ENCODE measurements at regions not wholly inside any gene's neighbourhood (a gene's known extent, or its start where the extent isn't known, plus 50 kb on each side); places are given as distances from the start of the nearest gene placed in this dataset.

DNA sequence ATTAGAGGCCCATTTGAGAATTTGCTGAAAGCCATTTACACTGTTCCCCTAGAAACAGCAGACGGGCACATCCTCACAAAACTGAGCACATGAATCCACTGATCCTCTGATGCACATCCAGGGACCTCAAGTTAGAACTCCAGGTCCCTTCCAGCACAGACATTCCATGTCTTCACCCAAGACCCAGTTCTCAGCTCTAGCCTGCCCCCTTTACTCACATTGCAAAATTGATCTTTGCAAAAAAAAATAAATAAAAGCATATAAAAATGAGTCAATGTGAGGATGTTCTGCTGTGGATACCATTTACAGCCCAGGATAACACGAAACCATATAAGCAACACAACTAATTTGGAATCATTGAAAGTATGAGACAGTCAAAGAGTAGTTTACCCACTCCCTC lies 458.2 kb upstream of the JARID2 start:
- H3K27ac ChIP-seq (ENCODE audit: poor library complexity, severe bottlenecking) = no peak overlapping the region
- peaks cover 6% of the 10 kb centered on the region for H3K4me1 ChIP-seq (ENCODE audit: insufficient read depth, poor library complexity, severe bottlenecking)
- no peaks in the 10 kb centered on the region for H3K27me3 ChIP-seq (ENCODE audit: insufficient read depth, poor library complexity, severe bottlenecking)
- no peaks in the 10 kb centered on the region for H3K36me3 ChIP-seq (ENCODE audit: low read depth)
- no peak overlapping the region for H3K4me3 ChIP-seq (ENCODE audit: severe bottlenecking)
- no peak for DNase-seq (ENCODE audit: low spot score)
- no peaks in the 10 kb centered on the region for H3K9me3 ChIP-seq (ENCODE audit: severe bottlenecking)
- no peak for ATAC-seq (ENCODE audit: low read depth)
- TF ChIP-seq, protein P1, sequence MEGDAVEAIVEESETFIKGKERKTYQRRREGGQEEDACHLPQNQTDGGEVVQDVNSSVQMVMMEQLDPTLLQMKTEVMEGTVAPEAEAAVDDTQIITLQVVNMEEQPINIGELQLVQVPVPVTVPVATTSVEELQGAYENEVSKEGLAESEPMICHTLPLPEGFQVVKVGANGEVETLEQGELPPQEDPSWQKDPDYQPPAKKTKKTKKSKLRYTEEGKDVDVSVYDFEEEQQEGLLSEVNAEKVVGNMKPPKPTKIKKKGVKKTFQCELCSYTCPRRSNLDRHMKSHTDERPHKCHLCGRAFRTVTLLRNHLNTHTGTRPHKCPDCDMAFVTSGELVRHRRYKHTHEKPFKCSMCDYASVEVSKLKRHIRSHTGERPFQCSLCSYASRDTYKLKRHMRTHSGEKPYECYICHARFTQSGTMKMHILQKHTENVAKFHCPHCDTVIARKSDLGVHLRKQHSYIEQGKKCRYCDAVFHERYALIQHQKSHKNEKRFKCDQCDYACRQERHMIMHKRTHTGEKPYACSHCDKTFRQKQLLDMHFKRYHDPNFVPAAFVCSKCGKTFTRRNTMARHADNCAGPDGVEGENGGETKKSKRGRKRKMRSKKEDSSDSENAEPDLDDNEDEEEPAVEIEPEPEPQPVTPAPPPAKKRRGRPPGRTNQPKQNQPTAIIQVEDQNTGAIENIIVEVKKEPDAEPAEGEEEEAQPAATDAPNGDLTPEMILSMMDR (IDR thresholded peaks at IDR 0.05; ENCODE audit: poor library complexity, severe bottlenecking) = no peak

DNA sequence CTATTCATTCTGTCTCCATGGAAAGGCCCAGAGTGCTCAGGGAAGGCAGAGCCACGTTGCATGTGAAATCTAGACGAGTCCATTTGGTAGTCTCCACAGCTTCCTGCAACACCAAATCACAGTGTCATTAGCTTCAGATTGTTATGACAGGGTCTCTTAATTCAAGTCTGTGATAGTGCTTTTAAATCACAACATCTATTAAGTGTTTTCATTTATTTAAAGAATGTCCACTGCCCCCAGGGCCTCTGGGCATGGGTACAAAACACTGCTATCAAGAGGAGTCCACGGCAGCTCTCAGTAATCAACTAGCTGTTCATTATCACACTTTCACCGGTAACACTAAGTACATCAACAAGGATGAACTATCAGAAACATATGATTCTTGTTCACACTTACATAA lies 455.9 kb upstream of the JARID2 start:
- no peak for ATAC-seq (ENCODE audit: low read depth)
- TF ChIP-seq, protein P1 (IDR thresholded peaks at IDR 0.05; ENCODE audit: poor library complexity, severe bottlenecking) = no peak

DNA sequence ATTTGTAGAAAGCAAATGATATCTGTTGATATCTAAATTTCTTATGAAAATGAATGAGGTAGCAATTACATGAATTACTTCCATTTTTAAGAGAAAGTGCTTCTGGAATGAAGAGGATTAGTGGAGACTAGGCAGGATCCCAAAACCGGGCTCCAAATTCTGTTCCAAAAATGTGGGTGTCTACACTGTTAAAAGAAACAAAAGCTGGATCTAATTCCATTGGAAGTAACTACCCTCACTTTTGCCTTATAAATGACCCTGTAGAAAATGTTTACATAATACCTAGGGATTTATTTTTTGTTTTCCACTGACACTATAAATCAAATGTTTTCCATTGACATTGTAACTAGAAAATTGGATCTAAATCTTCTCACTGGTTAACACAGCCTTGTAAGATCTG lies 454.9 kb upstream of the JARID2 start:
- H3K9me3 ChIP-seq (ENCODE audit: severe bottlenecking) = no peaks in the 10 kb centered on the region
- no peak overlapping the region for H3K27ac ChIP-seq (ENCODE audit: poor library complexity, severe bottlenecking)
- no peaks in the 10 kb centered on the region for H3K36me3 ChIP-seq (ENCODE audit: low read depth)
- no peak overlapping the region for H3K4me3 ChIP-seq (ENCODE audit: severe bottlenecking)
- peaks cover 6% of the 10 kb centered on the region for H3K4me1 ChIP-seq (ENCODE audit: insufficient read depth, poor library complexity, severe bottlenecking)
- no peaks in the 10 kb centered on the region for H3K27me3 ChIP-seq (ENCODE audit: insufficient read depth, poor library complexity, severe bottlenecking)
- no peak for ATAC-seq (ENCODE audit: low read depth)
- TF ChIP-seq, protein P1 (IDR thresholded peaks at IDR 0.05; ENCODE audit: poor library complexity, severe bottlenecking) = no peak
- DNase-seq (ENCODE audit: low spot score) = no peak

More for the DNA sequence above, 455.9 kb upstream of the JARID2 start:
- Histone ChIP-seq H3K27ac (ENCODE audit: poor library complexity, severe bottlenecking) (no peak overlapping the region), H3K9me3 (ENCODE audit: severe bottlenecking) (no peaks in the 10 kb centered on the region), H3K27me3 (ENCODE audit: insufficient read depth, poor library complexity, severe bottlenecking) (no peaks in the 10 kb centered on the region), H3K36me3 (ENCODE audit: low read depth) (no peaks in the 10 kb centered on the region), H3K4me1 (ENCODE audit: insufficient read depth, poor library complexity, severe bottlenecking) (peaks cover 6% of the 10 kb centered on the region), H3K4me3 (ENCODE audit: severe bottlenecking) (no peak overlapping the region)
- DNase-seq (ENCODE audit: low spot score) = no peak

DNA sequence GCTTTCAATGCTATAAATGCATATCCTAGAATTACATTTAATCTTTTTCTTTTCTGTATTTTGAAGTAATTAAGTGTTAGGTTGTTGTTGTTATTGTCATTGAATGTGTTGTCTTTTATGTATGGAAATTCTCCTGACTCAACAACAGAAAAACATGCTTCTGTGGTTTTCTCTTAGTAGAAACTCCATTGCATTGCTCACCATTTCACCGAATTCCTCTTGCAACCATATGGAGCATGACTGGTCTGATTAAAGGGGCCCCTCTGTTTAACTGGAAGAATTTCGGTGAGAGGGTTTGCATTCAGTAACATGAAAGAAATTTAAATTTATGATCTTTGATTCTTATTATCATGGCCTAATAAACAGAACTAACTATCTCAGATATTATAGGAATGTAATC lies 454.3 kb upstream of the JARID2 start:
- Histone ChIP-seq H3K36me3 (ENCODE audit: low read depth) (no peaks in the 10 kb centered on the region), H3K9me3 (ENCODE audit: severe bottlenecking) (no peaks in the 10 kb centered on the region), H3K27me3 (ENCODE audit: insufficient read depth, poor library complexity, severe bottlenecking) (no peaks in the 10 kb centered on the region), H3K4me1 (ENCODE audit: insufficient read depth, poor library complexity, severe bottlenecking) (peaks cover 6% of the 10 kb centered on the region), H3K27ac (ENCODE audit: poor library complexity, severe bottlenecking) (no peak overlapping the region), H3K4me3 (ENCODE audit: severe bottlenecking) (no peak overlapping the region)
- TF ChIP-seq, protein P1 (IDR thresholded peaks at IDR 0.05; ENCODE audit: poor library complexity, severe bottlenecking) = no peak
- ATAC-seq (ENCODE audit: low read depth) (no peak), DNase-seq (ENCODE audit: low spot score) (no peak)

DNA sequence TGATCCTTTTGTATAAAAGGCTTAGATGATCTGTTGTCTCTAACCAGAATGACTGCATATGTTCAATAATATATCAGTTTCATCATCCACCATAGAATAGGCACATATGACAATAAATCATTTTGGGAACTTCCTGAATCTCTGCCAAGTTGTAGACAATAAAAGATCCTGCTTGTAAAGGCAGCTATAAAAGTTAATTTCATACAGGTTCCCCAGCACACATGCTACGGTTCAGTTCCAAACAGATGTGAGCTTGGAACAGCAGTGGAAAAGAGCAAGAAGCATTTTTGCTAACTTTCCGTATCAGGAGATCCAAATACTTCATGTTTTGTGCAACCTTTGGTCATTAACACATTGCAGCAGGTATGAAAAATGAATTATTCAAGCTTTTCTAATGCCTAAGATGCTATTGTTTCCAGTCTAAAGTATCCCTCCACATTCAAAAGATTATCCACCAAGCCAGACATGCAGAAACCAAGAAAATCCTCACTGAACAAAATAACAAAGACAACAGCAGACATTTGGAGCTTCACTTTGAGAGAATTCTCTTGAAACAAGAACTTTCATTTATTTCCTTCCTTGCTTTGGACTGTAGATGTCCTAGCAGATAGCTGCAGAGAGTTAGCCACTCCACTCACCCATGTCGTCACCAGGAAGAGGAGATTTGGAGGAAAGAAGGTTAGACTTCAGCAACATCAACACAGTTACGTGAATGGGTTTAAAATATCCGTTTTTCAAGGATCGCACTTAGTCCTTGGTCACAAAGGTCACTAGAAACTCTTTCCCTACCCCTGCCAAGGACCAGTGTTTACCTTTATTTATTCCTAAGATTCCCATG lies 453.5 kb upstream of the JARID2 start:
- H3K27ac ChIP-seq (ENCODE audit: poor library complexity, severe bottlenecking) = no peak overlapping the region
- H3K4me1 ChIP-seq (ENCODE audit: insufficient read depth, poor library complexity, severe bottlenecking) = peaks cover 6% of the 10 kb centered on the region
- no peak for DNase-seq (ENCODE audit: low spot score)
- ATAC-seq (ENCODE audit: low read depth) = no peak
- H3K9me3 ChIP-seq (ENCODE audit: severe bottlenecking) = no peaks in the 10 kb centered on the region
- H3K27me3 ChIP-seq (ENCODE audit: insufficient read depth, poor library complexity, severe bottlenecking) = no peaks in the 10 kb centered on the region
- H3K4me3 ChIP-seq (ENCODE audit: severe bottlenecking) = no peak overlapping the region
- TF ChIP-seq, protein P1 (IDR thresholded peaks at IDR 0.05; ENCODE audit: poor library complexity, severe bottlenecking) = no peak
- H3K36me3 ChIP-seq (ENCODE audit: low read depth) = no peaks in the 10 kb centered on the region
